GM19463 (cell line): ENCODE measurements at regions not wholly inside any gene's neighbourhood (a gene's known extent, or its start where the extent isn't known, plus 50 kb on each side); places are given as distances from the start of the nearest gene placed in this dataset.
"Not testable (repeated sequence)": the region's sequence is repeated elsewhere in the genome, so short reads cannot be mapped to it uniquely, and the experiment has no call there.

ENCODE experiments used
- ATAC-seq: cut with Tn5 transposase; IDR thresholded peaks from one replicate; pipeline ENCODE4 v1.9.1; 2021; ENCODE audit warnings: mild to moderate bottlenecking, moderate library complexity; ENCODE audit not compliant: unreplicated experiment

DNA sequence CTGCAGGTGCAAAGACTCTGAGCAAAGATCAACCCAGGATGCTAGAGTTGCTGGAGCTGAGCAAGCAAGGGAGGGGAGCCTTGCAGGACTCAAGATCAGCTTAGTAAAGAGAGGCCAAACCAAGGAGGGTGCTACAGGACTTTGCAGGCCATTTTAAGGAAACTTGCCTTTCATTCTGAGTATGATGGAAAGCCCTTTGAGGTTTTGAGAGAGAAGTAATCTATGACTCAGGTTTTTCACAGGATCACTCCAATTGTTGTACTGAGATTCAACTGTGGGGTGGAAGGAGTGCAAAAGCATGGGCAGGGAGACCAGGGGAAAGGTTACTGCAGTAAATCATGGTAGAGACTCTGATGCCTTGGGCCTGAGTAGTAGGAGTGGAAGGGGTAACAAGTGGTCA, 260.4 kb upstream of the GPR149 start:
- peak; percentile 78 for ATAC-seq

DNA sequence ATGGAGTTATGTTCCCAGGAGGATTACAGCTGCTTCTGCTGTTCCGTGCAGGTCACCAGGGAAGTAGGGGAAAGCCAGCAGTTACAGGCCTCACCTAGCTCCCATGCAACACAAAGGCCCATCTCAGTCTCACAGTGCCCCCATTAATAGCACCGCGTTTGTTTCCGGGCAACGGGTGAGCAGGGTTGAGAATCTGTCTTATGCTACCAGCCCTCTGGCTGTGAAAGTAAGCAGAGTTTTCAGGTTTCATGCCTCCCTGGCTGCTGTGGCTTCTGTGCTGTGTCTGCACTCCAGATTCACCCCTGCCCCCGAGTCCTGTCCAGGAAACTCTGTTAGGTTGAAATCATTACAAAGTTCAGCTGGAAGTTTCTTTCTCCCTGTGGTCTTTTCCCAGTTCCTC, 254.4 kb upstream of the GPR149 start:
- ATAC-seq: no peak

DNA sequence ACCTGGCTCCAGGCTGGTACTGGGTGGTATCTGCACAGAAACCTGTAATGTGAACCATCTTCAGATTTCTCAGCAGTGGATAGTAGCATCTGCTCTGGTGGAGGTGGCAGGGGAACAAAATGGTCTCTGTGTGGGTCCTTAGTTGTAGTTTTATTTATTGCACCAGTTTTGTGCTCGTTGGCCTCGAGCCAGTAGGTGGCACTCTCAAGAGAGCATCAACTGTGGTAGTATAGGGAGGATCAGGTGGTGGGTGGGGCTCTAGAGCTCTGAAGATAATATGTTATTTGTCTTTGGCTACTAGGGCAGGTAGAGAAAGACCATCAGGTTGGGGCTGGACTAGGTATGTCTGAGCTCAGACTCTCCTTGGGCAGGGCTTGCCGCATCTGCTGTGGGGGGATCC, 254.0 kb upstream of the GPR149 start:
- no peak for ATAC-seq

DNA sequence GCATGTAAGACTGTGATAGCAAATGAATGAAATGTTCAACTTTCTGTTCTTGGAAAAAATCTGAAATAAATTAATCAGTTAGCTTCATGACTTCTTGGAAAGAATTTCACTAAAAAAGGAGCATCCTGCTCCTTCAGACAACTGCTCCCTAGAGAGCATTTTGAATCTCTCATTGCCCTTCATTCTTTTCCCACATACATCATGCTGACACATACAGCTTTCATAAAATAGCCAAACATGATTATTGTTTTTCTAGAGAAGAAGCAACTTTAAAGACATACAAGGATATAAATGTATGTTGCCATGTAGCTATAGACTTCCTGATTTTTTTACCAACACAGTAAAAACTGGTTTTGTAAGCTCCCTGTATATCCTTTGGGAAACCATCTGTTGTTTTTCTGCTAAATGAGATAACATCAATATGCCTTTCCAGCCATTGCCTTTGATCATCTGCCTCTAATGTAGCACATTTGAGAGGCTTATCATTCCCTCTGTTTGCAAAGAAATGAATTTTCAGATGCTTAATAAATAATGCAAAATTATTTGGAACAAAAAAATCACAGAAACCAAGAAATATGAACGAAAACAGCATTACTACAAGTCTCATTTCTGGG, 248.2 kb upstream of the GPR149 start:
- ATAC-seq: no peak

DNA sequence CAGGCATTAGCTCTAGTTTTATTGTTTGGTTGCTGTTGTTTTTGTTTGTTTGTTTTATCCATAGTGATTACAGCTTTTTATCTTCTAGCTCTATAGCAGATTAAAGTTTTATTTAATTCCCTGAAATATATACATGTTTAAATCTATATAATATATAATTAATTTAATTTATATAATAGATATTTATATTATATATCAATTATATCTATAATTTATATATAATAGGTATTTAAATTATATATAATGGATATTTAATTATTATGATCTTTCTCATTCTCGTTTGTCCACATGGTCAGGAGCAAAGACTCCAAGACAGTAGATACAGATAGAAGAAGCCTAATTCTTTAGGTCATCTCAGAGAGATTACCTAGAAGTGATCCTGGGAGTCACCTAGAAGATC, 238.8 kb upstream of the GPR149 start:
- ATAC-seq: no peak

DNA sequence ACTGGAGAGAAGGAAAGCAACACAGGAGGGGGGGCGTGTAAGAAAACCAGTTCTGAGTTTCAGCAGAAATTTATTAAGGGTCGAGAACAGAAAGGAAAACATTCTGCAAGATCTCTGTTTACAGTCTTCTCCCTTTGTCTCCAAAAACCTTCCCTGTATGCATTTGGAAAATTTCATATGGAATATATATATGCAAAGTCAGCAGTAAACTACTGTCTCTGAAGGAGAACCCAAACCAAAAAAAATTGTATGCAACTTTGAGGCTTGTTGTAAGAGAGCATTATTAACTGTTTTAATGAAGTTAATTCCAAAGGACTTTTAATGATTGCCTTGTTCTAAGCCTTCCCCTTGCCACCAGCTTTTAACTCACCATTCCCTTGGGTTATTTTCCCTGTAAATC, 238.2 kb upstream of the GPR149 start:
- ATAC-seq: no peak

DNA sequence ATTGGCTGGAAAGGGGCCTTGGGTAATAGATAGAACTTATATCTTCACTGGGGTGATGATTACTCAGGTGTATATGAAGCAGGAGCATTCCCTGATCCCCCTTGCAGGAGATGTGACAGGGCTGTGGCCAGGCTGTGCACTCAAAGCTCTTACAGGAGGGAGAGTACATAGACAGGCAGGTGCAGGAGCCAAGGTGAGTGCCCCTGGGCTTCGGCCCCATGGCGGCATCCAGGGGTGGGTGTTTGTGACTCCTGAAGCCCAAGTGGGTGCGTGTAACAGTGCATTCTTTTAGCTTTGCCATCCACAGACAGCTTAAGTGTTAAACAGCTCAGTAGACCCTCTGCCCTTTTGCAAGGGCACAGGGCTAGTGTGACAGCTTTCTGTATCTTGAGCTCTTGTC, 236.6 kb upstream of the GPR149 start:
- no peak for ATAC-seq

DNA sequence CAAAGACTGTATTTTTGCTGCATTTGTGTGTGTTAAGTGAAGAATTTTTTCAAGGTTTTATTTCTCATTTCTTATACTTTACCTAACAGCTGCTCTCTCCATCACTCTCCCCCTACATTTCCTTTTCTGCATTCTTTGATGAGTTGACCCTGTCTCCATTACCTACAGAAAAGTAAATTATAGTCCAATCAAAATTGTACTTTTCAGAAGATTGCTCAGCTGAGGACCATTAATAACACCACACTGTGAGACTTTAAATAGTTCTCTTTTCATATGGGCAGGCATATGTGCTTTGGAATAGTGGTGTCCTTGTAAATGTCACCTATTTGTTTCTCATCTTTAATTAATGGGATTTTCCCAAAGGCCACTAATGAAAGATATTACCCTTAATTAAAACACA, 234.7 kb upstream of the GPR149 start:
- ATAC-seq: no peak

DNA sequence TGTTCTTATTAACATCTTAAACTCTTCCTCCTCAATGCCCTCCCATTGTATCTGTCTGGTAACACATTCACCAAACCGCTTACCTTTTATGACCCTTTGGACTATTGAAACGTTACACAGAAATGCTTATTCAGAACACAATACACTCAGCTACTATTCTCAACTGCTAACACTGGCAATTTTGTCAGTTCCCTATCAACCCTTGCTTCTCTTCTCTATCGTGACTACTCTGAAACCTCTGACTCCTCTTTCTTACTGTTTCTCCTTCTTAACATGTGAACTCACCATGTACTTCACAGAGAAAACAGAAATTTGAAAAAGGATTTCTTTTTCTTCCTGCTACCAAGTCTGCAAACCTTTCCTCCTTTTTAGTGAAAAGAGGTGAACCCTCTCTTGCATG, 232.9 kb upstream of the GPR149 start:
- no peak for ATAC-seq

DNA sequence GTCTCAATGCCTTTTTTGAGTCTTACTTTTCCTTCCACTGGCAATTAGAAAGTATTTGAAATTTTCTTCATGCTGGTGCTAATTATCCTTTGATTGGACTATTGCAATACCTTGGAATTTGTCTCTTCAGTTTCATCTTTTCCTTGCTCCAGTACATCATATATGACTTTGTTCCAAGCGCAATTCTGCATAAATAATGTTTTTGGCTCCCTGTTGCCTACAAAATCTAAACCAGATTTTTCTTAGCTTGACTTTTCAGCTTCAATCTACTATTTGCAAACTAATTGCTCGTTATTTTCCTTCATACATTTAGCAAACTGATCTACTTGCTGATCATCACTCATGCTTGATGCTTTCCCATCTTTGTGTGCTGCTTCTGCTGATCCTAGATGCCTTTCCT, 230.8 kb upstream of the GPR149 start:
- no peak for ATAC-seq

DNA sequence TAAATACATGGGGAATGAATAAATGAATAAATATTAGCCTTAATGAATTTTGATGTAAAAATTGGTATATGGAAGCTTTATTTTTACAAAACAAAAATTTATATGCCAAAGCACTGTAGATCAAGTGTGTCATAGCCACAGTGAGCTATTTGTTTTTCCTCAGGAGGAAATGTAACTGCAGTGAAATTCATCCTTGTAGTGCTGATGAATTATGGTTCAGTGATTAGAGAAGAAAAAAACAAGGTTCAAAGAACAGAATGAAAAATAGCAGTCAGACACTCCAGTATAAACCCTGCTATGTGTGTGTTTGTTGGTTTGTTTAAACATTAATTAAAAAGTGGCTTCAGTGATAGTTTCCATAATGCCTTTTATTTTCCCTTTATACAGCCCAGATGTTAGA, 228.0 kb upstream of the GPR149 start:
- no peak for ATAC-seq

DNA sequence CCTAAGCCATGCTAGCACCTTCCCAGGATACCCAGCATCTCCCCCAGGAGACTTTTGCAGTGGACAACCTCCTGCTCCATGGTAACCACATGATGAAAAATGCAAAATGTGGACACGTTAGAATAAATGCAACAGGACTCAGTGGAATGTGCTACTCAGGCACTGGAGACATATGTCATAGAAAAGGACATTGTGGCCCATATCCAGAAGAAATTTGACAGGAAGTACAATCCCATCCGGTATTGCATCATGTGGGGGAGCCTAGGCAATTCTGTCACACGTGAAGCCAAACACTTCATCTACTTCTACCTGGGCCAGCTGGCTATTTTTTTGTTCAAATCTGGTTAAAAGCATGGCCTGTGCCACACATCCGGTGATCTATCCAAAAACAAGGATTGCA, 227.2 kb upstream of the GPR149 start:
- no peak for ATAC-seq

DNA sequence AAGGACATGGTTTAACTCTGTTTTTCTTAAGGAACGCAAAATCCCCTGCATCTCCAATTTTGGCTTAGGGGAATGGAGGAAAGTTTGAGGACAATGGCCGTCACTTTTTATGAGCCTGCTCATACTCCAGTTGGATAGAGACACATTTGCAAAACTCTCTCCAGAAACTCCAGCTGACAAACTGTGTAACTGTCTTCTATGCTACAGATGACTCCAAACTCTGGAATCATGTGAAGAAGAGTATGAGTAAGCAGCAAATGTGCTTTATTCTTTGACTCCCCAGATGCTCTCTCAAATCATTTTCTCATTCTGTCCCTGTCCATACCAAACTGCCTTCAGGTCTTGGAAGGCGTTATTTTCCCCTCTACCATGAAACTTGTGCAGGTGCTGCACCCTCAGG, 226.5 kb upstream of the GPR149 start:
- no peak for ATAC-seq

DNA sequence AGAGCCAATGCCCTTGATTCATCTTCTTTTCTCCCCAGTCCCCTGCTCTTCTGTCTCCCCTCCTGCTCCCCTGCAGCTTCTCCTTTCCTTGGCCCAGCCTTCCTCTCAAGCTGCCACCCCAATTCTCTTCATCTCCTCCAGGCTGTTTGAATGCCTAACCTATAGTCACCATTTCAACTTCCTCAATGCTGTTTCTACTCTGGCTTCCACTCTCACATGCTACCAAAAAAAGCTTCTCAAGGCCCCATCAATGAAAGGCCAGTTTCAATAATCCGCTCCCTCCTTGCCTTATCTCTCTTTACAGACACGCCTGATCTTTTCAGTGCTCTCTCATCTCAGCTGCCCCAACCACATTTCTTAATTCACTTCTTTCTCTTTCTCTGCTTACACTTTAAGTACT, 212.2 kb upstream of the GPR149 start:
- ATAC-seq: no peak

DNA sequence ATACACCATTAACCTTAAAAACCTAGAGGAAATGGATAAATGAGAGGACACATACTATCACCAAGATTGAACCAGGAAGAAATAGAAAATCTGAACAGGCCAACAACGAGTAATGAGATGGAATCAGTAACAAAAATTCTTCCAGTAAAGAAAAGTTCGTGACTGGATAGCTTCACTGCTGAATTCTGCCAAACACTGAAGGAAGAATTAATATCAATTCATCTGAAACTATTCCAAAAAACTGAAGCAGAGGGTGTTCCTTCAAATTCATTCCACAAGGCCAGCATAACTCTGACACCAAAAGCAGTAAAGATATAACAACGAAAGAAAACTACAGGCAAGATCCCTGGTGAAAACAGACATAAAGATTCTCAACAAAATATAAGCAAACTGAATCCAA, 195.8 kb upstream of the GPR149 start:
- no peak for ATAC-seq

DNA sequence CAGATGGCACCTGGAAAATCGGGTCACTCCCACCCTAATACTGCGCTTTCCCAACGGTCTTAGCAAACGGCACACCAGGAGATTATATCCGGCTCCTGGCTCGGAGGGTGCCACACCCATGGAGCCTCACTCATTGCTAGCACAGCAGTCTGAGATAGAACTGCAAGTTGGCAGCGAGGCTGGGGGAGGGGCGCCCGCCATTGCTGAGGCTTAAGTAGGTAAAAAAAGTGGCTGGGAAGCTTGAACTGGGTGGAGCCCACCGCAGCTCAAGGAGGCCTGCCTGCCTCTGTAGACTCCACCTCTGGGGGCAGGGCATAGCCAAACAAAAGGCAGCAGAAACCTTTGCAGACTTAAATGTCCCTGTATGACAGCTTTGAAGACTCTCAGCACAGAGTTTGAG, 189.6 kb upstream of the GPR149 start:
- not testable (repeated sequence) for ATAC-seq

DNA sequence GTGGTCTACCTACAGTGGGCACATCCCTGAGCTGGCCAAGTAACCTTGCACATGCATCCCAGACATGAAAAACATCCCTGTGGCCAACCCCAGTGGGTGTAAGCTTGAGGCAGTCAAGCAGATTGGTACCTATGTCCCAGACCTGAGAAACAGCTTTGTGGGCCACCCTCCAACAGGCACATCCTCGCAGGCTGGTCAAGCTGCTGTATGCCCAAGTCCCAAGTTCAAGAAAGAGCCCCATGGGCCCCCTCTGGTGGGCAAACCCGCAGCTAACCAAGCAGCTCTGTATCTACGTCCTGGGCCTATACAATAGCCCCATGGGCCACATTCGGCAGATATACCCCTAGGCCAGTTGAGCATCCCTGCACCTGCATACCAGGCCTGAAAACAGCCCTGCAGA, 186.3 kb upstream of the GPR149 start:
- ATAC-seq: no peak

DNA sequence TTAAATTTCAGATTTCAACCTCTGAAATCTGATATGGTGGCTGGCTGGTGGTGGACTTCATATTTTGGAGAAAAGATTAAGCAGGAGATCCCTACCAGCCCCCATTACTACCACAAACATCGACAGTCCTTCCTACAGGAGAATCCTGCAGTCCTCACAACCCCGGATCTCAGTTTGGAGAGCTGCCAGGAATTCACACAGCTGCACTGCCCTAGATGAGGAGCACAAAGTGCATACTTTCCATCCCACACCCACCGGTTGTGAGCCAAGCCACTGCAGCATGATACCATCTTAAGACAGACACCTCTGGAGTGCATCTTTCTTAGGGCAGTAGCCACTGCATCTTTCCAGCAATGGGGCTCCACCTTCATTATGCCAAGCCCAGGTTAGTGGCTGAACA, 185.5 kb upstream of the GPR149 start:
- ATAC-seq: no peak

DNA sequence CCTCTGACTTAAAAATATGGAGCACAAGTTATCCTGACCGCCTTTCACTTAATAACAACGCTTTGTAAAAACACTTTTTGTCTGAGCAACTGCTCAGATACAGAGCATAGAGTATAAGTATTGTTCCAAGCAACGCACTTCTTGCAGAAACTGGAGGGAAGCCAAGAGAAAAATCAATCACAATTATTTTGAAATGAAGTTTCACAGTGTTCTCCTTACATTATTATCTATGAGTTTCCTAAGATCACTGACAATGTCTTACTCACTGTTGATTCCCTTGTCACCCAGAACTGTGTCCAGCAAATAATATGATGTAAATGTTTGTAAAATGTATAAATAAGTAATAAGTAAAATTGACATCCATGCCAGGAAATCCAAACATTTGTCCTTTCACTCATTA, 184.6 kb upstream of the GPR149 start:
- no peak for ATAC-seq

DNA sequence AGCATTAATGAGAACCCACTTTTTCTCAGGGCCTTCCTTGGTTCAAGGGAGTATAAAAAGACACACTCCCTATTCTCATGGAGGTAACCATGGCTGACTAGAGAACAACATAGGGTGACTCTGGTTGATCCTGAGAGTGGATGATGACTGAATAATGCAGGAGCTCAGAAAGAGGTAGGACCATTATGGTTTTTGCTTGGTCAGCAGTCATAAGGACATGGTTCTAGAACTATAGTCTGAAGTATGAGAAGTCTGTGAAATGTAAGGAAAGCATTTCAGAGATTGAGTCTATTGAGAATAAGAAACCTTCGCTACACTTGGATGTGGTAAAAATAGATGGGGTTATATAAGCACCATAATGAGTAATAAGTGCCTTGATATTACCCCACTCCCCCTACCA, 184.1 kb upstream of the GPR149 start:
- ATAC-seq: no peak

DNA sequence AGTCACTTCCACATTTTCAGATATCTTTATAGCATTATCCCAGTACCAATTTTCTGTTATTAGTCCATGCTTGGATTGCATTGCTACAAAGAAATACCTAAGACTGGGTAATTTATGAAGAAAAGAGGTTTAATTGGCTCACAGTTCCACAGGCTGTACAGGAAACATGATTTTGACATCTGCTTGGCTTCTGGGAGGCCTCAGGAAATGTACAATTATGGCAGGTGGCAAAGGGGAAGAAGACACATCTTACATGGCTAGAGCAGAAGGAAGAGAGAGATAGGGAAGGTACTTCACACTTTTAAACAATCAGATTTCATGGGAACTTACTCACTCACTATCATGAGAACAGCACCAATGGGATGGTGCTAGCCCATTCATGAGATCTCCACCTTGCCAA, 172.3 kb upstream of the GPR149 start:
- ATAC-seq: no peak

DNA sequence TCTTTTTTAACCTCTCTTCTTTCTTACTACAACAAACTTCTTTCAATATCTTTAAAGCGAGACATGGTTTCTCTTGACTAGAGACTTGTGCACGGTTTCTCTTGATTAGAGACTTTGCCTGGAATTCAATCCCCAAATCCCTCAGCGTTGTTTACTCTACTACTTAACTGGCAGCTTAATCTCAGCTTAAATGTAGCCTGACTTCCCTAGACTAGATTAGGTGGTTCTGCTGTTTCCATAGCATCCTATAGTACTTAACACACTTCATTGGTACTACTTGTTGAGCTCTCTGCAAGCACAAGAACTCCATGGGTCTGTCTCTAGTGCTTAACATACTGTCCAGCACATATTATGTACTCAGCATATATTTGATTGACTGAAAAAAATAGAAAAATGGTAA, 168.2 kb upstream of the GPR149 start:
- no peak for ATAC-seq

DNA sequence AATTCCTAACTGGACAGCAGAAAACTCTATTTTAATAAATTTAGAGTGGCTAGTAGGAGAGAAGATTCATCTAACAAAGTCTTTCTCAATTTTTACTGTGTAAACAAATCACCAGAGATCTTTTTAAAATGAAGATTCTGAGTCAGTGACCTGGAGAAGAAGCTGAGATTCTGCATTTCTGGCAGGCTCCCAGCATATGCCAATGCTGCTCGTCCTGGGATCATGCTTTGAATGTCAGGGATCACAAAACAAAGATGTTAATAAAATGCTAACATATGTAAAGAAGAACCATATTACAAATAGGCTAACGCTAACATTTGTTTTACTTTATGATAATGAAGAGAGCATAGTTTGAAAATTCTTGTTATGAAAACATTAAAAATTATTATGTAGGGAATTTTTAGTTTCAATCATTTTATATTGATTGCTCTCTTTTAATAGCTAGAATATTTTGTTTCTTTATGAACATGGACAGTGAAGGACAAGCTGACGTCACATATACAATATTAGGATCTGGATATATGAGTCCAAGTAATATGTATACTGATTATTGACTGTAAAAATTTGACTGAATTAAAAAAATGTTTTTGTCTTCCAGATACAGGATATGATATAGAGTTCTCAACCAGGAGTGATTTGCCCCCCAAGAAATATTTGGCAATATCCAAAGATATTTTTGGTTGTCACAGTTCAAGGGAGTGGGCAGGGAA, 160.8 kb upstream of the GPR149 start:
- no peak for ATAC-seq
